CD4-positive, alpha-beta T cell treated with Interleukin-2 at 100 ng/mL for 4 hours (primary cell): ENCODE measurements at regions not wholly inside any gene's neighbourhood (a gene's known extent, or its start where the extent isn't known, plus 50 kb on each side); places are given as distances from the start of the nearest gene placed in this dataset.

Experiments used
- DNase-seq: peaks from one replicate; pipeline ENCODE4 v3.0.0-alpha.2; 2020; ENCODE audit warnings: low spot score

GRCh38 chr21:43317959-43318358 lies 109.0 kb downstream of the SIK1 start:
- DNase-seq, result no peak

- no peak for DNase-seq
Measured at GRCh38 chr21:43317254-43317748, 109.6 kb downstream of the SIK1 start.

- no peak for DNase-seq
Measured at GRCh38 chr21:43316156-43316845, 110.6 kb downstream of the SIK1 start.

GRCh38 chr21:43315244-43316137 lies 111.4 kb downstream of the SIK1 start:
- DNase-seq, result no peak

GRCh38 chr21:43313939-43314405 lies 113.0 kb downstream of the SIK1 start:
- no peak for DNase-seq

- no peak for DNase-seq
Measured at GRCh38 chr21:43313221-43313938, 113.6 kb downstream of the SIK1 start.

GRCh38 chr21:43312751-43313169 lies 114.2 kb downstream of the SIK1 start:
- DNase-seq, result no peak

- DNase-seq, result no peak
Measured at GRCh38 chr21:43312011-43312410, 114.9 kb downstream of the SIK1 start.

GRCh38 chr21:43311301-43311817 lies 115.6 kb downstream of the SIK1 start:
- DNase-seq, result no peak

- DNase-seq, result no peak
Measured at GRCh38 chr21:43308815-43309283, 118.1 kb downstream of the SIK1 start.

GRCh38 chr21:43308101-43308814 lies 118.7 kb downstream of the SIK1 start:
- no peak for DNase-seq

- DNase-seq, result no peak
Measured at GRCh38 chr21:43307677-43308070, 119.3 kb downstream of the SIK1 start.

GRCh38 chr21:43306911-43307676 lies 119.8 kb downstream of the SIK1 start:
- DNase-seq, result no peak

- no peak for DNase-seq
Measured at GRCh38 chr21:43306391-43306790, 120.5 kb downstream of the SIK1 start.

GRCh38 chr21:43305811-43306311 lies 121.1 kb downstream of the SIK1 start:
- DNase-seq, result no peak

- no peak for DNase-seq
Measured at GRCh38 chr21:43305336-43305665, 121.6 kb downstream of the SIK1 start.

- DNase-seq, result no peak
Measured at GRCh38 chr21:43304621-43305335, 122.2 kb downstream of the SIK1 start.

- no peak for DNase-seq
Measured at GRCh38 chr21:43304206-43304605, 122.7 kb downstream of the SIK1 start.

GRCh38 chr21:43303275-43304178 lies 123.4 kb downstream of the SIK1 start:
- DNase-seq, result no peak
